ENCODE measurements at regions not wholly inside any gene's neighbourhood (a gene's known extent, or its start where the extent isn't known, plus 50 kb on each side); places are given as distances from the start of the nearest gene placed in this dataset.

GRCh38 chr22:27635435-27635834 lies 166.1 kb downstream of the MN1 start:
- no peak for ATAC-seq (replicated peaks)
- H3K27me3 Mint-ChIP-seq = peaks cover 13% of the 10 kb centered on the region
- H3K36me3 Mint-ChIP-seq (ENCODE audit: low read depth) = no peaks in the 10 kb centered on the region
- H3K4me3 Mint-ChIP-seq = no peak overlapping the region
- H3K4me1 Mint-ChIP-seq = no peaks in the 10 kb centered on the region
- no peak overlapping the region for H3K27ac Mint-ChIP-seq
- no peaks in the 10 kb centered on the region for H3K9me3 Mint-ChIP-seq

- no peak overlapping the region for H3K4me3 Mint-ChIP-seq
- H3K27me3 Mint-ChIP-seq = peaks cover 13% of the 10 kb centered on the region
- H3K27ac Mint-ChIP-seq = no peak overlapping the region
- H3K36me3 Mint-ChIP-seq (ENCODE audit: low read depth) = no peaks in the 10 kb centered on the region
- H3K9me3 Mint-ChIP-seq = no peaks in the 10 kb centered on the region
- no peaks in the 10 kb centered on the region for H3K4me1 Mint-ChIP-seq
- ATAC-seq (replicated peaks) = no peak
These were observed 165.7 kb downstream of the MN1 start for GRCh38 chr22:27635852-27636251.

GRCh38 chr22:27636716-27637508 lies 164.6 kb downstream of the MN1 start:
- Mint-ChIP-seq H3K27ac (no peak overlapping the region), H3K4me1 (no peaks in the 10 kb centered on the region), H3K9me3 (no peaks in the 10 kb centered on the region), H3K4me3 (no peak overlapping the region), H3K27me3 (peaks cover 13% of the 10 kb centered on the region), H3K36me3 (ENCODE audit: low read depth) (no peaks in the 10 kb centered on the region)
- ATAC-seq (replicated peaks) = no peak

- no peak overlapping the region for H3K4me3 Mint-ChIP-seq
- H3K4me1 Mint-ChIP-seq = no peaks in the 10 kb centered on the region
- H3K9me3 Mint-ChIP-seq = no peaks in the 10 kb centered on the region
- H3K27ac Mint-ChIP-seq = no peak overlapping the region
- H3K36me3 Mint-ChIP-seq (ENCODE audit: low read depth) = no peaks in the 10 kb centered on the region
- no peak for ATAC-seq (replicated peaks)
- peaks cover 13% of the 10 kb centered on the region for H3K27me3 Mint-ChIP-seq
These were observed 164.0 kb downstream of the MN1 start for GRCh38 chr22:27637604-27638003.

- H3K4me1 Mint-ChIP-seq = no peaks in the 10 kb centered on the region
- H3K9me3 Mint-ChIP-seq = no peaks in the 10 kb centered on the region
These were observed 163.0 kb downstream of the MN1 start for GRCh38 chr22:27638329-27639233.

GRCh38 chr22:27639248-27640086 lies 162.1 kb downstream of the MN1 start:
- H3K36me3 Mint-ChIP-seq (ENCODE audit: low read depth) = no peaks in the 10 kb centered on the region
- H3K4me3 Mint-ChIP-seq = no peak overlapping the region
- ATAC-seq (replicated peaks) = no peak
- no peak overlapping the region for H3K27ac Mint-ChIP-seq
- peaks cover 5% of the 10 kb centered on the region for H3K27me3 Mint-ChIP-seq
- no peaks in the 10 kb centered on the region for H3K4me1 Mint-ChIP-seq
- no peaks in the 10 kb centered on the region for H3K9me3 Mint-ChIP-seq

More at GRCh38 chr22:27638329-27639233, 163.0 kb downstream of the MN1 start:
- H3K4me3 Mint-ChIP-seq = no peak overlapping the region
- H3K27ac Mint-ChIP-seq = no peak overlapping the region
- no peak for ATAC-seq (replicated peaks)
- H3K36me3 Mint-ChIP-seq (ENCODE audit: low read depth) = no peaks in the 10 kb centered on the region
- peaks cover 11% of the 10 kb centered on the region for H3K27me3 Mint-ChIP-seq

GRCh38 chr22:27641049-27641795 lies 160.3 kb downstream of the MN1 start:
- no peaks in the 10 kb centered on the region for H3K9me3 Mint-ChIP-seq
- no peak overlapping the region for H3K27ac Mint-ChIP-seq
- H3K4me3 Mint-ChIP-seq = no peak overlapping the region
- peaks cover 3% of the 10 kb centered on the region for H3K27me3 Mint-ChIP-seq
- H3K4me1 Mint-ChIP-seq = no peaks in the 10 kb centered on the region
- H3K36me3 Mint-ChIP-seq (ENCODE audit: low read depth) = no peaks in the 10 kb centered on the region
- no peak for ATAC-seq (replicated peaks)

GRCh38 chr22:27642104-27642800 lies 159.3 kb downstream of the MN1 start:
- ATAC-seq (replicated peaks) = no peak
- no peaks in the 10 kb centered on the region for H3K27me3 Mint-ChIP-seq
- H3K9me3 Mint-ChIP-seq = no peaks in the 10 kb centered on the region
- no peak overlapping the region for H3K4me3 Mint-ChIP-seq
- H3K36me3 Mint-ChIP-seq (ENCODE audit: low read depth) = no peaks in the 10 kb centered on the region
- no peaks in the 10 kb centered on the region for H3K4me1 Mint-ChIP-seq
- H3K27ac Mint-ChIP-seq = no peak overlapping the region

GRCh38 chr22:27643907-27644306 lies 157.6 kb downstream of the MN1 start:
- H3K27ac Mint-ChIP-seq = no peak overlapping the region
- H3K36me3 Mint-ChIP-seq (ENCODE audit: low read depth) = no peaks in the 10 kb centered on the region
- H3K4me1 Mint-ChIP-seq = no peaks in the 10 kb centered on the region
- H3K4me3 Mint-ChIP-seq = no peak overlapping the region
- ATAC-seq (replicated peaks) = no peak
- H3K27me3 Mint-ChIP-seq = peaks cover 3% of the 10 kb centered on the region
- H3K9me3 Mint-ChIP-seq = no peaks in the 10 kb centered on the region

GRCh38 chr22:27644566-27644965 lies 157.0 kb downstream of the MN1 start:
- Mint-ChIP-seq H3K9me3 (peaks cover 6% of the 10 kb centered on the region), H3K27me3 (peaks cover 10% of the 10 kb centered on the region), H3K36me3 (ENCODE audit: low read depth) (no peaks in the 10 kb centered on the region), H3K4me3 (no peak overlapping the region), H3K4me1 (no peaks in the 10 kb centered on the region), H3K27ac (no peak overlapping the region)
- ATAC-seq (replicated peaks) = no peak

- H3K27me3 Mint-ChIP-seq = peaks cover 21% of the 10 kb centered on the region
- no peak overlapping the region for H3K27ac Mint-ChIP-seq
- H3K9me3 Mint-ChIP-seq = peaks cover 7% of the 10 kb centered on the region
- ATAC-seq (replicated peaks) = no peak
- H3K4me1 Mint-ChIP-seq = no peaks in the 10 kb centered on the region
- H3K4me3 Mint-ChIP-seq = no peak overlapping the region
- no peaks in the 10 kb centered on the region for H3K36me3 Mint-ChIP-seq (ENCODE audit: low read depth)
These were observed 154.0 kb downstream of the MN1 start for GRCh38 chr22:27647540-27647939.

- Mint-ChIP-seq H3K27ac (no peak overlapping the region), H3K36me3 (ENCODE audit: low read depth) (no peaks in the 10 kb centered on the region), H3K4me3 (no peak overlapping the region), H3K9me3 (peaks cover 7% of the 10 kb centered on the region), H3K27me3 (peaks cover 21% of the 10 kb centered on the region), H3K4me1 (no peaks in the 10 kb centered on the region)
- no peak for ATAC-seq (replicated peaks)
These were observed 153.5 kb downstream of the MN1 start for GRCh38 chr22:27648074-27648473.

- Mint-ChIP-seq H3K4me3 (no peak overlapping the region), H3K36me3 (ENCODE audit: low read depth) (no peaks in the 10 kb centered on the region), H3K9me3 (peaks cover 7% of the 10 kb centered on the region), H3K27me3 (peaks cover 24% of the 10 kb centered on the region), H3K4me1 (no peaks in the 10 kb centered on the region), H3K27ac (no peak overlapping the region)
- ATAC-seq (replicated peaks) = no peak
These were observed 152.7 kb downstream of the MN1 start for GRCh38 chr22:27648853-27649252.
